ENCODE measurements at regions not wholly inside any gene's neighbourhood (a gene's known extent, or its start where the extent isn't known, plus 50 kb on each side); places are given as distances from the start of the nearest gene placed in this dataset.

GRCh38 chr2:19456705-19457309, 98.4 kb upstream of the OSR1 start:
- DNase-seq (ENCODE audit: low read depth): no peak

- DNase-seq (ENCODE audit: low read depth): no peak
Measured at GRCh38 chr2:19454125-19454524, 95.7 kb upstream of the OSR1 start.

GRCh38 chr2:19442731-19443130, 84.3 kb upstream of the OSR1 start:
- DNase-seq (ENCODE audit: low read depth): no peak

- DNase-seq (ENCODE audit: low read depth): no peak
Measured at GRCh38 chr2:19439081-19439480, 80.7 kb upstream of the OSR1 start.

- no peak for DNase-seq (ENCODE audit: low read depth)
Measured at GRCh38 chr2:19435815-19436214, 77.4 kb upstream of the OSR1 start.

- DNase-seq (ENCODE audit: low read depth): no peak
Measured at GRCh38 chr2:19434413-19434812, 76.0 kb upstream of the OSR1 start.

- no peak for DNase-seq (ENCODE audit: low read depth)
Measured at GRCh38 chr2:19426941-19427340, 68.5 kb upstream of the OSR1 start.

- no peak for DNase-seq (ENCODE audit: low read depth)
Measured at GRCh38 chr2:19426144-19426543, 67.7 kb upstream of the OSR1 start.

- no peak for DNase-seq (ENCODE audit: low read depth)
Measured at GRCh38 chr2:19425419-19425818, 67.0 kb upstream of the OSR1 start.

- DNase-seq (ENCODE audit: low read depth): no peak
Measured at GRCh38 chr2:19419211-19419880, 60.9 kb upstream of the OSR1 start.

- DNase-seq (ENCODE audit: low read depth): no peak
Measured at GRCh38 chr2:19416784-19417684, 58.6 kb upstream of the OSR1 start.

- no peak for DNase-seq (ENCODE audit: low read depth)
Measured at GRCh38 chr2:19416083-19416482, 57.7 kb upstream of the OSR1 start.

- no peak for DNase-seq (ENCODE audit: low read depth)
Measured at GRCh38 chr2:19409046-19409445, 50.6 kb upstream of the OSR1 start.

- DNase-seq (ENCODE audit: low read depth): no peak
Measured at GRCh38 chr2:19408592-19408991, 50.2 kb upstream of the OSR1 start.
